D341Med (cell line): ENCODE measurements at regions not wholly inside any gene's neighbourhood (a gene's known extent, or its start where the extent isn't known, plus 50 kb on each side); places are given as distances from the start of the nearest gene placed in this dataset.

ENCODE experiments used
- DNase-seq: peaks from one replicate; pipeline ENCODE4 v3.0.0; 2012; ENCODE audit warnings: low spot score

DNA sequence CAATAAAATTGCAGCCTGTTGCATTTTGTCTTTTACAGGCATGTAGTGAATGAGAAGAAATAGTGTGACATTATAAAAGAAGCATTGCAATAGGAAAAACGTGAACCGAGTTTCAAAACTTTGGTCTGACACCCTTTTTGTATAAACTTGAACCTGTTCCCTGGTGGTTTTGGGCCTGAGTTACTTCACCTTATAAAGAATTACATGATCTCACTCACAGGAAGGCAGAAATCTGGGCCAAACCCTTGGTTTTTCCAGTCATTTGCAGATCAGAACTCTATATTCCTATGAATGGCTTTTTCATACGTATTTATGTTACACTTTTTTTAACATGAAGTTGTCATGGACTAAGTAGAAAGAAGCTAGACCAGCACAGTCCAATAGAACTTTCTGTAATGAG, 138.5 kb upstream of the FLRT2 start:
- DNase-seq, result no peak

DNA sequence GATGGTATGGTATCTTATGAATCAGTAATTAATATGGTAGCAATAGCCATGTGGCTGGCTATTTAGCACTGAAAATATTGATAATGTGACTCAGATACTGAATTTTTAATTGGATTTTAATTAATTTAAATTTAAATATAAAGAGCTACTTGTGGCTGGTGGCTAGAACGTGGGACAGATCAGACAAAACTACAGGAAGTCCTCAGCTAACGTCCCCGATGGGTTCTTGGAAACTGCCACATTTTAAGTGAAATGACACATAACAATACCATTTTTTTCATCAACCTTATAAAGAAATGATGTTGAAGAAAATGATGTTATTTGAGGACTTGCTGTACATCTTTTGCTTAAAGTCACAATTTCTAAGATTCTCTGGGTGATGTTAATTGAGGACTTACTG, 138.1 kb upstream of the FLRT2 start:
- DNase-seq, result no peak

DNA sequence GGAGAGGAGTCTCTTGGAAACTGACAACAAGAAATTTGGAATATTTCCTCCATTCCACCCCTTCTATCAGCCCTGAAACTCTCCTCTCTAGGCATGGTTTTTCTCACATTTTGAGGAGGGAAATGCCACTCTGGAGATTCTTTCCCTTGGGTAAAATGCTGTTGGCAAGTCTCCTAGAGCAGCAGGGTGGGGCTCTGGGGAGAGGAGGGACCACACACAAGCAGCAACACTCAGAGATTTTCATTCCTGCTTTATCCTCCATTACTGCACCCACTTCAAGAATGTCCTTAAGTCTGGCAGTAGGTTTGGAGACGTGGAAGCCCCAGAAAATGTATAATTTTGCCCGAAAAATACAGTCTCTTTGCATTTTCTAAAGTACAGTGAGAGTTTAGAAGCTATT, 130.8 kb upstream of the FLRT2 start:
- no peak for DNase-seq

DNA sequence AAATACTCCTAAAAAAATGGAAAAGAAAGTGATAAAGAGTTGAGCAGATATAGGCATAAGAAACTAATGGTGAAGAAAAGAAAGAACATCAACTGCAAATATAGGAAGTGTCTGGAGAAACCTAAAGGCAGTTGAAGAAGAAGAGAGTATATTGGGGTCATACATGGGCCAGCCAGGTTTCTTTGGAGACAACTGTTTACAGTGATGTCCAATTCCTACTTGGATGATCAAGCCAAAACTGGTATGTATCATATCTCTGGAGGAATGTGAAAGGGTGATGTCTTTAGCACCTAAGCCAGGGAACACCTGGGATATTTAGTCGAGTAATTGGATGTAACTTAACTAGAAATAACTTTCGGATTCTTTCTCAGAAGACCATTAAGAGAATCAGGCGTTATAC, 129.3 kb upstream of the FLRT2 start:
- DNase-seq, result no peak

DNA sequence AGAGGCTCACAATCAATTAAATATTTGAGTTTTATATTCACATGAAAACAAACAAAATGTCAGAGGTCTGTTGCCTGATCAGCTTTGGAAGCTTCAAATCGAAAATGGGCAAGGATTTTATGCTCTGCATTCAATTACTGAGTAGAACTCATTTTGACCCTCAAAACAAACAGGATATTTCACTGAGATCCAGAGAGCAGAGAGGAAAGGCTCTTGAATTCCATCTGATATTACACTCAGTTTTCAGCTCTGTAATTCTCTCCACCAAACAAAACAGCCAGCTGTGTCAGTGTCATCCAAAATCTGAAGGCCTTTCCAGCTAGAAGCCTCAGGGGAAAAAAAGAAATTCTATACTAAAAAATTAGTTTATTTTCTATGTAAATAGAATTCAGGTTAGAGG, 128.6 kb upstream of the FLRT2 start:
- DNase-seq, result no peak

DNA sequence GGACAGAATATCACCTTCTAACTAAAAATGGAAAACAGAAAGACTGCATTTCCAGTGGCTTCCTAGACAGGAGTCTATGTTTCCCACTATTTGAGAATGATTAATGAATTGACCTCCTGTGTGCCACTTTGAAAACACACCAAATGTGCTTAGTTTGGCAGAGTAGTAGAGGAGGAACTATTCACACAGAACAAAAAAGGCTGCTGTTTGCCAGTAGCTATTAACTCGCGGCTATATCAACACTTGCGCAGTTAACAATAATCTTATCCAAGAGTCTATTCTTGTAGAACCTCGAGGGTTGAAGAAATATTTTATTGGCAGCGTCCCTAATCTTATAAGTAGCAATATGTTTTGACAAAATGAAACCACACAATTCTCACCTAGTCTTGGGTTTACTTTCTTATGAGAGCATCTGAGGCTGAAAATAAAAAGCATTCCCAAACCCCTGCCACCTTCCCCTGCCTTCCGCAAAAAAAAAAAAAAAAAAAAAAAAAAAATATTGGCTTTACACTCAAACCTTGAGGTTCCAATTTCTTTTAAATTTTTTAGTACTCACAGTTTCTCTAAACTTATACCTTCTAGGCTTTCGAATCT, 127.3 kb upstream of the FLRT2 start:
- DNase-seq, result no peak

DNA sequence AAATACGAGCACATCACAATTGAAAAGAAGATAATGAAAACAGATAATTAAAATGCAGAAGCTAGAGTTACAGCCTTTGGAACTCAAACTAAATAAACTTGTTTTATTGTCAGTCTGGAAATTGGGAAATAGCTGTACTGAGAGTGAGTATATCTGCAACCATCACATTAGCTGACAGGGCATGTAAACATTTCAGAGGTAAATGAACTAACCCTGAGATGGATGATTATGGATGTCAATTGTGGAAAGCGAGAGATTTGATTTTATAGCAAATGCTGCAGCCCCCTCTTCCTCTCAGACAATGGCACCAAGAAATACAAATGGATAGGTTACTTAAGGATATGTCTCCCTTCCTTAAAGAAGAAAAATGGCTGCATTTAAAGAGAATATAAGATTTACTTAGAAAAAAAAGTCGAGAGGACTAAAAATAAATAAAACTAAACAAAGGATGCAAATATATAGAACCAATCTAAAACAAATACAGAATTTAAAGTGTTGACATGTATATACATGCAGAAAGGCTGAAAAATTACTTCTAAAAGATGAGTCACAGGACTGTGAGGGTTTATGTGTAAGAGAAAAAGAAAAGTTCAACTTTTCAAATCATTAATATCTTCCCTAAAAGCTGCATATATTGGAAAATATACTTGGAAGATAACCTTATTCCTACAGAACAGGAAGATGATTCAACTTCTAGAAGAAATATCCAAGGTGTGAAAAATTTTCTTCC, 120.3 kb upstream of the FLRT2 start:
- no peak for DNase-seq

DNA sequence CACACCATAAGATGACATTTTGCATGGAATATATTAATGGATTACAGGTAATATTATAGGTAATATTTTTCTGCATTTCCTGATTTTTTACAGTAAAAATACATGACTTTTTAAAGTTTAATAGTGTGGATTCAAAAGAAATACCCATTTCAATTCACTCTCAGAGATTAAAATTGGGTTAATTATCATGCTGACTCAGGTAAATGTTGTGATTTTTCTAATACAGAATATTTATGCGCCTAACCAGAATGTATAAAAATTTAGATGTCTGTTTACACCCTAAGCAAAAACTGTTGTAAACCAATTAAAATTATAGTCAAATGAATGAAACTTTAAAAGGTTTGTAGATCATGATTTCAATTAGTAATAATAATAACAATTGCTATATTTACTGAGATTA, 117.2 kb upstream of the FLRT2 start:
- no peak for DNase-seq

DNA sequence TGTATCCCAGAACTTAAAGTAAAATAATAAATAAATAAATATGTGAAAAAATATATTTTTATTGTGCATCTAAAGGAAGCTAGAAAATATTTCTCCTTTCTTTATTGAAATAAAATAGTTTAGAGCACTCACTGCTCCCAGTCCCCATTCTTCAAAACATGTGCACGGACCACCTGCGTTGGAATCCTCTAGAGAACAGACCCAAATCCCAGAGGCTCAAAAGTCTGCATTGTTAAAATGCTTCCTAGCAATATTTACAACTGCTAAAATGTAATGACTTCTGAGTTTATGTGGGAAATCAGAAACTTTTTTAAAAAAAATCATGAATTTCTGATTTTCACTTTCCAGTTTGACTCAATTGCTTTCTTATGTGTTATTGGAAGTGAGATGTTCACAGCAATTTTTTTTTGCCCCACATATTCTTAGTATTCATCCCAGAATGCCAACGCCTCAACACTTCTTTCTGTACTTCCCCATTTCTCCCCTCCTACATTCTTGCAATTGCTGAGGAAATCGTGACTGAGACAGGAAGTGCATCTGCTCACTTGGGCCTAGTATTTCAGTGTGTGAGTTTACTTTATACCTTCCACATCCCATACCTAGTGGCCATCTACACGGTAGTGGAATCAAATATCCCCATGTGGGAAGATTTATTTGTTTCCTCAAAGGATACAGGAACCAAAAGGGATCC, 116.0 kb upstream of the FLRT2 start:
- DNase-seq, result no peak

DNA sequence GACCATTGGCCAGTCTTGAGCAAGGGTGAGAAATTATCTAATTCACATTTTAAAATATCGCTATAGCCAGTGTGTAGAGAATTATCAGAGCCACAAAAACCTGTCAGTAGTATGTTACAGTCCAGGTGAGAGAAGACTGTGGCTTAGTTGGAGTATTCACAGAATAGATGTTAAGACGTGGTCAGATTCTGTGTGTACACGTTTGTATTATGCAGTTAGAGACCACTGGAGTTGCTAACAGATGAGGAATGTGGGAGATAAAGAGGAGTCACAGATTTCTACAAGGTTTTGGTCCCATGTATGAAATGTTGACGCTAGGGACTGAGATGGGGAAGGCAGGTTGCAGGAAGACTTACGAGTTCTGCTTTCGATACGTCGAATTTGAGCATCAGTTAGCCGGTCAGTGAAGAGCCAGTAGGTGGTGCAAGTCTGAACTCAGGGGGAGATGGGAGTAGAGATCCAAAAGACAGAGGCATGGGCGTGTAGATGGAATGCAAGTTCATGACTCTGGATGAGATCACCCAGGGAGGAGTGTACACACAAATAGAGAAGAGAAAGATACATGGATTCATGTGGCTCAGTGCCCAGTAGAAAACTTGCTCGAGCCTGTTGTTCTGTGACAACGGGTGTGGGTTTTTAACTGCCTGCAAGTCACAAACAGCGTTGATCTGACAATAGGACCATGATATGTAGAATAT, 114.8 kb upstream of the FLRT2 start:
- no peak for DNase-seq

DNA sequence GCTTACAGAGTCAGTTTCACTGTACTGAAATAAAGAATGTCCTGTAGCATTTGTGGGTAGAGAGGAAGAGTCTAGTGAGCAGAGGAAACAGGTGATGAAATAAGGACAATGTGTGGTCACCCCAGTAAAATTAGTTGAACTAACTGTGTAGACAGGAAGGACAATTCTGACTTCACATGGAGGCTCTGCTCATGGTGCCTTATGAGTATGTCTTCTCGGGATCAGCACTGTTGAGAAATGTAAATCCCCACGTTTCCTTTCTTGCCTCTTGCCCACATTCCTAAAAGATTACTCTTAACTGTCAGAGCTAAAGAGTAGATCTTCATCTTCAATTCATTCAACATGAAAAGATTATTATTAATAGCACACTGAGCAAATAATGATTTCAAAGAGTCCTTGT, 113.2 kb upstream of the FLRT2 start:
- no peak for DNase-seq

DNA sequence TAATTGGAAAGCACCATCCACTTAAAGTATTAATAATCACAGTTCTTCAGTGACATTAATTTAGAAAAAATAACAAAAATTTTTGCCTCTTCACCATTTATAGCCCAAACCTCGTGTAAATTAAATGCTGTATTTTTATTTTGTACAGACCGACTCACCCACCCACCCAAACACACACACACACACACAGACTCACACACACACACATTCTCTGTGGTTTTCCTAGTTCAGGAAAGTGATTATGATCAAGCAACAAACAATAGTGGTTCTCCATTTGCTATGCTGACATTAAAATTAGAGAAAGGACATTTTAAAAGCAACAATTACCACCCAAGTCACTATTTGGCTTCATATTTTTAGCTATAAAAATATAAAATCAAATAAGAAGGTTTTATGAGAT, 112.5 kb upstream of the FLRT2 start:
- DNase-seq, result no peak

DNA sequence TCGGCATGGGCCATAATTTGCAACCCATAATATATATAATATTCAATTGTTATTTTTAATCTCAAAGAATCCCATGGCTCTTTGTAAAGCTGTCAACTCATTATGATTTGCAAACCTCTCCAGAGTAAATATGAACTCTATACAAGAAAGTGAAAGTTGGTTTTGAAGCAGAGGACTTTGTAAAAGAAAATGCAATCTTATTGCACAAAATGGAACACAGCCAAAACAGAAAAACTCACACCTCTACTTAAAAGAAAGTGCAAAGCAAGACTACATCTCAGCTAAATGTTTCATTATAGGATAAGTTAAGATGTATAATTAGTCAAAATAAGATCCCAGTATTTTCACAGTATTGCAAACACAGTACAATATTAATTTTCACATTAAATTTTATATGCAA, 111.2 kb upstream of the FLRT2 start:
- no peak for DNase-seq

DNA sequence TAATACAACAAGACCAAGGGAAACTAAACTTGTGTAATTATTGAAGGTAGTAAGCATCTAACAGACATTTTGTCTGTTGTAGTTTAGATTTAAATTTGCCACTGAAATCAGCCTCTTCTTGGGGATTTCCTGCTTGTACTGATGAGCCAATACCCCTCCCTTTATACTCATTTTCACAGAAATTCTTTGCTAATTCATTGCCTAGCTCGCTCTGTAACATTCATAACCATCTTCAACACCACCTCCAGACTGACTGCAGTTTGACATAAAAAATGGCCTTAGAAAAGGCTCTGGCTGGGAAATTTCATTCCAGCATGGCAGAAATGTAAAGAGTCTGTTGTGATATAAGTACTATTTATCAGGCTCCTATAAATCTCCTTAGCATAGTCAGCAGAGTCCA, 109.7 kb upstream of the FLRT2 start:
- DNase-seq, result no peak

DNA sequence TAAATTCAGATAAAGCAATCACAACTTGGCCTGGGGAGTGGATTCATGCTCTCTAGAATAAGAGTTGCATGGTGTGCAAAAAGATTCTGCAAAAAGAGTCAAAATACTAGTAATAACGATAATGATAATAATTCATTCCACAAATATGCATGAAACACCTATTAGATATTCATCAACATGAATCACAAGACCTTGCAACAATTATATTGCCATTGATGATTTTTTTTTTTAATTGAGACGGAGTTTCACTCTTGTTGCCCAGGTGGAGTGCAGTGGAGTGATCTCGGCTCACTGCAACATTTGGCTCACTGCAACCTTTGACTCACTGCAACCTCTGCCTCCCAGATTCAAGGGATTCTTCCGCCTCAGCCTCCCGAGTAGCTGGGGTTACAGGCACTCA, 109.2 kb upstream of the FLRT2 start:
- no peak for DNase-seq

DNA sequence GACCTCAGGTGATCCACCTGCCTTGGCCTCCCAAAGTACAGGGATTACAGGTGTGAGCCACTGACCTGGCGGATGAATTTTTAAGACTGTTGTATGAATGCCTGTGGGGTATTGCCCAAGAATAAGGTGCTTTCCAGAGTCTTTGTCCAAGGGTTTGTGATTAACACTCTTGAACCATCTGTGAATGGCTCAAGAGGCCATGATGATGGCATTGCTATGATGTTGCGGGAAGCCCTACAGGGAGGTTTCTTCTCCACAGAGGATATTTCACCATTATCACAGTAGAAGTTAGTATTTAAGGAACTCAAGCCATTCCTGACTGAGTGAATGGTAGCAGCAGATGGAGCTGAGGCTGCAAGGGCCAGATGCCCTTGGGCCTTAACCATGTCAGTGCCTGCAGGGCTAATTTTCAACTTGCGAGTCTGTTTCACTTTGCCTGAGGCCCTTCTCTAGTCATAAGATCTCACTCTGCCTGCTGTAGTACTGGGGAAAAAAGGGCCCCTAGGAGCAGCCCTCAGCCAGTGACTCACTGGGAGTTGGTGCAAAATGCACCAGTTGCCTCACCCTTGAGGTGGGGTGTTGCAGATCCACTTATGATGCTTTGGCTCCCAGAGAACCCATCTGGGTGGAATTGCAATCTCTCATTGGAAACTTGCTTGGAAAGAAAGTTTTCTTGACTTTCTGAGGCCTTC, 108.6 kb upstream of the FLRT2 start:
- DNase-seq, result no peak

DNA sequence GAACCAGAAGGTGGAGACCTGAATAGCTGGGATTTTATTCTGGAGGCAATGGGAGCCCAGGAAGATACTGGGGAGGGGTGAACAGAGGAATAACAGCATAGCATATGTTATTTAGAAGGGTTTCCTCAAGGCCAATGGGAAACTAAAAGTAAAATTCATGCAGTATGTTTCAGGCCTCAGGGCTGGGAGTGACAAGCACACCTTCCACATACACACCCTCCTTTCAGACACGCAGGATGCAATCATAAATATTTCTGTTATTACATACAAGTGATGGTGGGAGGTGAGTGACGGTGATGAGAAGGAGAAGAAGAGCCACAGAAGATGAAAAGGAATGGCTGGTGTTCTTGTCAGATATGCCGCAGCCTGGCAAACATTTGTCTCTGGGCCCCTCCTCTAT, 106.1 kb upstream of the FLRT2 start:
- DNase-seq, result no peak

DNA sequence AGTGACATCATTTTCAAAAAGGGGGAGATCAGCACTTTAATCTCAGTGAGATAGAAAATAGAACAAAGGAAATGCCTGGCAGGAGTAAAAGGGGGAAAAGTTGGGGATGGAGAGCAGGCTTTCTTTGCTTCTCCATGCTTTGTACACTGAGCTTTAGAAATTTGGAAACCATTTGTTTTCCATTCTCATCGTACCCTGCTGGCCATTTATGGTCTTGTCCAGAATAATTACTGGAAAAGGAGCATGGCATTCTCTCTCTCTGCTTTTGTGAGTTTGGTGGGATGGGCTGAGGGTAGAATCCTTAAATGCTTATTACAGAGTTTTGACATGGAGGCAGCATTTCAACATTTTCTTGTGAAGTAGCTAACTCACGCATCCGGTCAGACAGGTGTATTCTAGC, 104.4 kb upstream of the FLRT2 start:
- DNase-seq, result no peak

DNA sequence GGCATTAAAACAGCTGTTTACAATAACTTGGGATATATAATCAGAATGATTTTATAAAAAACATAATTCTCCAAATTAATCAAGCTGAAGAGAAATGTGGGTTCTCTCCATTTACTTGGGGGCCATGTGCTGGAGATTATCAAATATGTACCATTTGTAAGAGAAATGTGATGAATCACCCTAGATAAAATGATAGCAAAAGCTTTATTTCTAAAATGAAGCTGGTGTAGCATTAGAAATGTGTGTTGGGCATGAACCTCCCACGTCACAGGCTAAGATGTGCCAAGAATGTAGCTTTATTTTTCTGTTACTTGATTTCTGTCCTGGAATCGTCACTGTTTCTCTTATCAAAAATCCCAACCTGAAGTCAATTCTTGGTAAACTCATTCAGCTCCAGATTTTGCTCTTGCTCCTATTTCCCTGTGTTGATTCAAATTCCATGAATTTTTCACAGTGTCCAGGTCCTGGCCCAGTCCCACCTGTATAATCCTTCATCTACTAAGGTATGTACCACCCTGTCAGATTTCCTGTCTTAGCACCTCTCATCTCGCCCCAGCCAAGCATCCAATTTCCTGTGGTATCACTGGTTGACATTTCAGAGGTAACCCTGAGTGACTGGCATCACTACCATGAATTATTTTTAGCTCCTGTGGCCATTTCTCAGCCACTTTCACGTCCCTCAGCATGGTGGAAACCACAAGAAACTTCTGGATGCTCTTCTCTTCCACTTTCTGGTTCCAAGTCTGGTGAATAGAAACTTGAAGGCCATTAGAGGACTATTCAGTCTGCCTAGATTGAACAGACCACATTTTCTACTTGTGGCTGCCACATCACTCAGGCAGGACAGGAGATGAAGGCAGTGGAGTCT, 103.6 kb upstream of the FLRT2 start:
- no peak for DNase-seq

DNA sequence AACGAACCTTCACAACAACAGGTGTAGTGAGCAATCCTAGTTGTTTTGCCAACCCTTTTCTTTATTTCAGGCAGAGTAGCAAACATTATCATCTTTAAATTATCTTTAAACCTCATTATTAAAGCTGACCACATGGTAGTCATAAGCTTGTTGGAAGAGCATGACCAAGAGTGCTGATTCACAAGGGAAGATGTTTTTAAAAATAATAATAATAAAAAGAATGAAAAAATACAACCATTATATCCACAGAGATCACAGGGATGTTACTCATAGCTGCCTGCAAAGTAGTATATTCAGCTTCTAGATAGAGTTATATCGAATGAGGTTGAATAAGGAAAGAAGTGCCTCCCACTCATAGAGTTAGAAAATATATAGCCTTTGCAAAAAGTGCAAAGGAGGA, 101.0 kb upstream of the FLRT2 start:
- DNase-seq, result no peak

DNA sequence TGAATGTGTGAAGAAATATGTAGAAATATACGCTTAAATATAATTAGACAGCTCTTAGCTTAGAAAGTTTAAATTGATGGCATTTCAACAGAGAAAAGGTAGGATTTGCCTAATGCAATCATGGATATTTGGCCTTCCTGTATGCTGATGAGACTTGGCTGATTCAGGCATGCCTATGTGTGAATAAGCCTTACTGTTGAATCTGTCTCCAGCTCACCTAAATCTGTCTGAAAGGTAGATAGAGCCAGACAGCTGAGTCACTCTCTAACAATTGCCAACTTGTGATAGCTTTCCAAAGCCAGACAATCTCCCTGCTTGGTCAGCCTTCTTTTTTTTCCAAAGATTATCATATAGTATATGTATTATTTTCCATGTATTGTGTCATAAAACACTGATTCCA, 92.8 kb upstream of the FLRT2 start:
- no peak for DNase-seq

DNA sequence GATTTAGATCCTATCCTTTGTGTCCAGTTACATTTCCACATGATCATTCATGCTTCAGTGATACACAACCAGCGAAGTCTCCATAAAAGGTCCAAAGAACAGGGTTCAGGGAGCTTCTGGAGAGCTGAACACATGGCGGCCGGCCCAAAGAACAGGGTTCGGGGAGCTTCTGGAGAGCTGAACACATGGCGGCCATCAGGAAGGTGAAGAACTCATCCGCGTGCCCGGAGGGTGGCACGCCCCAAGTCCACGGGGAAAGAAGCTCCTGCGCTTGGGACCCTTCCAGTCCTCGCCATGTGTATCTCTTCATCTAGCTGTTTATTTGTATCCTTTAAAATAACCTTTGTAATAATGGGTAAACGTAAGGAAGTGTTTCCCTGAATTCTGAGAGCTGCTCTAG, 91.9 kb upstream of the FLRT2 start:
- DNase-seq, result no peak
